T-helper 1 cell treated with Interleukin-12 subunit alpha and Interleukin-12 subunit beta and Interleukin-4 antibody, amounts not matched to agents 30 ng/mL and 1 ng/mL, for 36 hours (primary cell): ENCODE measurements at regions not wholly inside any gene's neighbourhood (a gene's known extent, or its start where the extent isn't known, plus 50 kb on each side); places are given as distances from the start of the nearest gene placed in this dataset.

Experiments
- intact Hi-C: fragments of 100-400 bp; cut with micrococcal nuclease; formaldehyde crosslinking; loops from one replicate; pipeline ENCODE4 v1.15.1; 2024

GRCh38 chr15:70339571-70340493 lies 242.1 kb upstream of the TLE3 start:
- intact Hi-C loops: no loop called here

GRCh38 chr15:70337277-70338186 lies 239.8 kb upstream of the TLE3 start:
- intact Hi-C loops: no loop called here

- intact Hi-C loops: no loop called here
Measured at GRCh38 chr15:70336425-70337009, 238.8 kb upstream of the TLE3 start.

GRCh38 chr15:70334286-70334685 lies 236.6 kb upstream of the TLE3 start:
- intact Hi-C loops: no loop called here

- intact Hi-C loops: loop anchor here (10.0 kb wide), 1 partner anchor 754 kb away; no protein-coding TSS in a partner anchor
Measured at GRCh38 chr15:70329179-70329578, 231.5 kb upstream of the TLE3 start.

GRCh38 chr15:70328679-70329115 lies 231.0 kb upstream of the TLE3 start:
- intact Hi-C loops: loop anchor here (10.0 kb wide), 1 partner anchor 754 kb away; no protein-coding TSS in a partner anchor

- intact Hi-C loops: loop anchor here (10.0 kb wide), 1 partner anchor 753 kb away; no protein-coding TSS in a partner anchor
Measured at GRCh38 chr15:70327856-70328678, 230.3 kb upstream of the TLE3 start.

- intact Hi-C loops: loop anchor here (10.0 kb wide), 1 partner anchor 753 kb away; no protein-coding TSS in a partner anchor
Measured at GRCh38 chr15:70327328-70327855, 229.7 kb upstream of the TLE3 start.

- intact Hi-C loops: loop anchor here (10.0 kb wide), 1 partner anchor 749 kb away; no protein-coding TSS in a partner anchor
Measured at GRCh38 chr15:70324001-70324974, 226.6 kb upstream of the TLE3 start.

- intact Hi-C loops: loop anchor here (10.0 kb wide), 1 partner anchor 748 kb away; no protein-coding TSS in a partner anchor
Measured at GRCh38 chr15:70323111-70323851, 225.6 kb upstream of the TLE3 start.

GRCh38 chr15:70322051-70322668 lies 224.4 kb upstream of the TLE3 start:
- intact Hi-C loops: loop anchor here (10.0 kb wide), 1 partner anchor 747 kb away; no protein-coding TSS in a partner anchor

- intact Hi-C loops: loop anchor here (10.0 kb wide), 1 partner anchor 746 kb away; no protein-coding TSS in a partner anchor
Measured at GRCh38 chr15:70321172-70321819, 223.6 kb upstream of the TLE3 start.

GRCh38 chr15:70320482-70320881 lies 222.8 kb upstream of the TLE3 start:
- intact Hi-C loops: loop anchor here (10.0 kb wide), 1 partner anchor 746 kb away; no protein-coding TSS in a partner anchor

GRCh38 chr15:70320077-70320476 lies 222.4 kb upstream of the TLE3 start:
- intact Hi-C loops: loop anchor here (10.0 kb wide), 1 partner anchor 745 kb away; no protein-coding TSS in a partner anchor

- intact Hi-C loops: no loop called here
Measured at GRCh38 chr15:70319466-70319865, 221.7 kb upstream of the TLE3 start.

- intact Hi-C loops: no loop called here
Measured at GRCh38 chr15:70318594-70319465, 221.1 kb upstream of the TLE3 start.
